ENCODE measurements at regions not wholly inside any gene's neighbourhood (a gene's known extent, or its start where the extent isn't known, plus 50 kb on each side); places are given as distances from the start of the nearest gene placed in this dataset.
"Not testable (repeated sequence)": the region's sequence is repeated elsewhere in the genome, so short reads cannot be mapped to it uniquely, and the experiment has no call there.

DNA sequence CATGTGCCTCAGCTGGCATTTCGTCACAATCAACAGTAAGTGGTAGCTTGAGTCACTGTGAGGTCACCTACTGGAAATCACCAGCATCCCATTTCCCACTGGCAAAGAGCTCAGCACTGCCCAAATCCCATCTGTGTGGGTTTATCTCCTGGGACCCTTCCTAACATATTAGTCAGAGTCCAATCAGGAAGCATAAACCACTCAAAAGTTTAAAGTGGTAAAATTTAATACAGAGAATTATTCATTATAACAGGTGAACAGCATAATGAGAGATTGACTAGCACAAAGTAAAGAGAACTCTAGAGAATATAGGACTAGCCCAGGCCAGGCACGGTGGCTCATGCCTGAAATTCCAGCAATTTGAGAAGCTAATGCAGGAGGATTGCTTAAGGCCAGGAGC is 107.1 kb upstream of the TP53BP2 start:
- FAIRE-seq, result not testable (repeated sequence)

DNA sequence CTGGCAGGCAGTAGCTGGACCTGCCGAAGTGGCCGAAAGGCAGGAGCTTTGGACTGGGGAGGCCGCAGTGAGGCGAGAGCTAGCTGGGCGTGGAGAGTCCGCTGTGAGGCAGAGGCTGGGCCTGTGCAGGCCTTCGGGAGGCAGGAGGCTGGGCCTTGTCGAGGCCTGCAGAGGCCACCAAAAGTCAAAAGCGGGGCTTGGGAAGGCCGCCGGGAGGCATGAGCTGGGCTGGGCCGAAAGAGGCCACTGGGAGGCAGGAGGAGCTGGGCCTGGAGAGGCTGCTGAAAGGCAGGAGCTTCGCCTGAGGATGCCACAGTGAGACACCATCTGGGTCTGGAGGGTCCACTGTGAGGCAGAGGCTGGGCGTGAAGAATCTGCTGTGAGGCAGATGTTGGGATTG is 105.8 kb upstream of the TP53BP2 start:
- FAIRE-seq, result not testable (repeated sequence)

DNA sequence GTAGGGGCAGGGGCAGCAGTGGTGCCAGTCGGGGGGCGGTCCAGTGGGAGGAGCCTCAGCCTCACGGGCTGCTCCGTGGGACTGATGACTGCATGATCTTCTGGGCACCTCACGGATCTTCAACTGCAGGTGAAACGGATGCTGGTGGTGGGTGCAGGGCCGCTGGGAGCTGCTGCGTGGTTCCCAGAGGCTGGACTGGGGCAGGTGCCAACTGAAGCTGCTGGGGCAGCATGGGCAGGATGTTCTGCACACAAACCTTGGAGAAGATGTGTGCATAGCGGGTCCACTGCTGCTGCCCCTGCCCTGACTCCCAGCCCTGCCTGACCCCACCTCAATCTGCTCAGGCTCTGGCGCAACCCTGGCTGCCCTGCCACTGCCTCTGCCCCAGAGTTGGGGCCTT is 104.2 kb upstream of the TP53BP2 start:
- FAIRE-seq, result not testable (repeated sequence)

DNA sequence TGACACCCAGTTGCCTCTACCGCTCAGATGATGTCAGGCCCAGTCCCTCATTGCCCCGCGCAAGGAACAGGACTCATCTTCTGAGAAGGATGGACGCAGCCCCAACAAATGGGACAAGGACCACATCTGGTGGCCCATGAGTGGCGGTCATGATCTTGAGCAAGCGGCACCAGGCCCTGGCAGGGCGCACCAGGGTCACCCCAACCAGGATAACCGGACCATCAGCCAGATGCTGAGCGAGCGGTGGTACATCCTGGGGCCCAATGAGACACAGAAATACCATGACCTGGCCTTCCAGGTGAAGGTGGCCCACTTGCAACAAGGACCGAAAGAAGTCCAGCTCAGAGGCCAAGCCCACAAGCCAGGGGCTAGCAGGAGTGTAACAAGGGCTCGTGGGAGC is 102.3 kb upstream of the TP53BP2 start:
- FAIRE-seq, result not testable (repeated sequence)

DNA sequence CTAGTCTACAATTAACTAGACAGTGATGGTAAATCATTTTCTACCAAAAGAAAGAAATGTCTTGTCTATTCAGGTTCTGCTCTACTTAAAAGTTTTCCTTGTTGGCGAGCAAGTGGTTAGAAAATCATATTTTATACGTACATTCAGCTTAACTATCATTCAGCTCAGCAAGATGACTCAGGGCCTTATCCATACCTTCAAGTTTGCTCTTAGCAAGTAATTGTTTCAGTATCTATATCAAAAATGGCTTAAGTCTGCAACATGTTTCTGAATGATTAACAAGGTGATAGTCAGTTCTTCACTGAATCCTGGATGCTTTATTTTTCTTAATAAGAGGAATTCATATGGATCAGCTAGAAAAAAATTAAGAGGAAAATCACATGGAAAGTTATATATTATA is 90.8 kb upstream of the TP53BP2 start:
- not testable (repeated sequence) for FAIRE-seq

DNA sequence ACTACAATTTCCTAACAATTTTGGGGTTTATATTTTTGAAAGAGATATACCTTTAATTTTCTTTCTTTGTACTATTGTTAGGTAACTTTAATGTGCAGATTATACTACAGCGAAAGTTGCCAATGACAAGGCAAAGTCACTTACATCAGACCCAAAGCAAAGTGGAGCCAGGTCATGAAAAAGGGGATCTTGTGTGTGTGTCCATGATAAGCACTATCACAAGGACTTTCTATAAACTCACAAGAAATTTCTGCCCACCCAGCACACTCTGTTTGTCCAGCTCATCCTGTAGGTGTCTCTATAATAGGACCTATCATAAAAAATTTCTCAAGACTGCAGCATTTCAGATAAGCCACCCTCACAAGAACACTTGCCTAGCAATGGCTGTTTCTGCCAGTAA is 85.7 kb upstream of the TP53BP2 start:
- not testable (repeated sequence) for FAIRE-seq

DNA sequence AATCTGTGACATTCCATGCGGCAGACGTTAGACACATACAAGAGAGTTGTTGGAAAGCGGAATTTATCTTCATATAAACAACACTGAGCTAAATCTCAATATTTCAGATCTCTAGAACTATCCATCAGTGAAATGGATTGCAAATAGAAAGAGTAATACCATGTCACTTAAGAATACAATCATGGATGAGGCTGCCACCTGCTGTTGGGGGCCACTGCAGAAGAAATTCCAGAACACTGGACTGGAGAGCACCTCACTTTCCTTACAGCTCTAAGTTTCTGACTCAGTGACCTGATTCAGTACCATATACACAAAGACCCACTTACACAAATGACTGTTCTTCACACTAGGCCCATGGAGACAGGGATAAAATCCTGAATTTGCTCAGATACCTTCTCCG is 75.1 kb upstream of the TP53BP2 start:
- not testable (repeated sequence) for FAIRE-seq

DNA sequence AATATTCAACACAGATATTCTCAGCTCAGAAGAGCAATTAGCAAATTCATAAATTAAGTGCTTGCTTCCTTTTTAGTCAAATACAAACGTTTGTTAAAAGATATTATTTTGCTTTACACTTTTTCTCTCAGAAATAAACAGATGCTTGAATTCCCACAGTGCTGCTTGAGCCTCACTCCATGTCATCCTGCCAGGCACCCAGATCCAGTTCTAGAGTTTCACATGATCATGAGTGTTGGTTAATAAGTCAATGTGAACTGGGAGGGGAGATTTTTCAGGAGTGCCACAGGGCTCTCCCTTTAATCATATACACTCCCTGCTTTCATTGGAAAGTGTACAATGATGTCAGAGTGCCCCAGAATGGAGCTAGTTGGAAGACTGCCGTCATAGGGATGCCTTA is 69.7 kb upstream of the TP53BP2 start:
- FAIRE-seq, result not testable (repeated sequence)

DNA sequence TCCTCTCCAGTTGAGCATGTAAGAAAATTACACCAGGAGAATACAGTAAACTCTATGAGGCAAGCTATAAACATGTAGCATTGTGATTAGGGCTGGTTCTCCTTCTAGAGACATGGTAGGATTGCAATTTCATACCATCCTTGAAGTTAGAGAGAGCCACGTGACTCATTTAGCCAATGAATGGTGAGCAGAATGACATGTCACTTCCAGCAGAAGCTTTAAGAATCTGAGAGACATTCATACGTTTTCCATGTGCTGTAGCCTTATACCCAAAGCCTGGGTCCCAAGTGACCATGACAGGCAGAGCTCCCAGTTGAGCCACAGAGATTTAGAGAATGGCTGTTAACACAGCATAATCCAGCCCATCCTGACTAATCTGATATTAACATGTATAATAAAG is 68.0 kb upstream of the TP53BP2 start:
- not testable (repeated sequence) for FAIRE-seq

DNA sequence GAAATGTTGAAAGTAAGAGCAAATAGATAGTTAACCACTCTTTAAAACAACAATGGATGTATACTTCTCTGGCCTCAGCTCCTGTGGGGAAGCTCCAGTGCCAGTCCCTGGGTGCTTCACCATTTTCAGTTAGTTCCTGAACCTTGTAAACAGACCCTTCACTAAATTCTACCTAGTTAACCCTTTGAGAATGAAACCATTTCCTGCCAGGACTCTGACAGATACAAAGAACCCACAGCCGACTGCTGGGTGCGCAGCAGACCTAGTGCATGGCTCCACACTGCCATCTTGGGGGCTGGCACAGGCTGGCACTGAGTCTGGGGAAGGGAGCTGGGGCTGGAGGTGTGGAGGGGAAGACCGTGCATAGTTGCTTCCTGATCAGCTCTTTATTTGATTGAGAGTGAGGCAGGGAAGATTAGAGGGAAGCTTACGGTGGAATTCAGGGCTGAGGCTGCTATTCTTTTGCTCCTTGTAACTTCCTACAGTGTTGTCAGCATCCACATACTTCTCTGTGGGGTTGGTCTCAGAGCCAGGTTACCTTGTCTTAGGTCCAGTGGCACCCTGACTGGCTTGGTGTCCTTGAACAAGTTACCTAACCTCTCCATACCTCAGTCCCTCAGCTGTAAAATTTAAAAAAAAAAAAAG is 62.3 kb upstream of the TP53BP2 start:
- FAIRE-seq, result not testable (repeated sequence)

DNA sequence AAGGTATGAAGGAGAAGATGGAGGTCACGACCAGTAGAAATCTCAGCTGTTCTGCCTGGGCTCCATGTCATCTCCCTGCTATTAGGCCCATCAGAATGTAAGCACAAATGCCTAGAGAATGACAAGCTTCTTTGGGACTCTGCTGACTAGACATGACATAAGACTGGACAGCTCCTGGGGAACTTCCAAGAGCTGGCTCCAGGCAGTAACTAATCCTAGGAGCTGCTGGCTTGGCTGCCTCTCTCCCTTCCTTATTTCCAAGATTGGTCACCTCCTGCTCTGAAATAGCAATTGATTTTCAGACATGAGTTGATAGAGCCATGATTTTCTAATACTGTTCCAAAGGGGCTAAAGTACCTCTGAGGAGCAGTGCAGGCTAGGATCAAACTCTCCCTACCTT is 57.5 kb upstream of the TP53BP2 start:
- FAIRE-seq, result not testable (repeated sequence)

DNA sequence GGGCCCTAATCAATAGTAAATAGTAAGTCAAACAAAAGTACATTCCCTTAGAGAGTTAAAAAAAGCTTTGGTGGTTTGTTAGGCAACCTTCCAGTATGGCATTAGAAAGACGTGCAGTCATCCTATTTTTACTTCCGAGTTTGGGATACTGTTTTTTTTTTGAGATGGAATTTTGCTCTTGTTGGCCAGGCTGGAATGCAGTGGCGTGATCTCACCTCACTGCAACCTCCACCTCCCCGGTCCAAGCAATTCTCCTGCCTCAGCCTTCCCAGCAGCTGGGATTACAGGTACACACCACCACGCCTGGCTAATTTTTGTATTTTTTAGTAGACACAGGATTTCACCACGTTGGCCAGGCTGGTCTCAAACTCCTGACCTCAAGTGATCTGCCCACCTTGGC is 54.0 kb upstream of the TP53BP2 start:
- not testable (repeated sequence) for FAIRE-seq

DNA sequence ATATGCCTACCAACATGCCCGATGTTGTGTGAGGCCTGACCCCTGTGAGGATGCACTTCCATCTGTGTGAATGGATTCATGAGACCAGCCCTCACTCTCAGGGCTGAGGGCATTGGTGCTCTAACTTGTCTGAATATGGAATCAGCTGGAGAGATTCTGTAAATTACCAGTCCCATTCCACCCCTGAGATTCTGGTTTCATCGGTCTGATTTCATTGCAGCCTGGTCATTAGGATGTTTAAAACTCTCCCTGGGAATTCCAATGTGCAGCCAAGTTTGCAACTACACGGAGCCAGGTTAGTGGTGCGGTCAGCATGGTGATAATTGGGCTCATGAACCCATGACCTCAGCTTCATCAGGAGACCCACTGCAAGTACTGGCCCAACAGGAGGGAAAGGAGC is 51.4 kb upstream of the TP53BP2 start:
- not testable (repeated sequence) for FAIRE-seq

DNA sequence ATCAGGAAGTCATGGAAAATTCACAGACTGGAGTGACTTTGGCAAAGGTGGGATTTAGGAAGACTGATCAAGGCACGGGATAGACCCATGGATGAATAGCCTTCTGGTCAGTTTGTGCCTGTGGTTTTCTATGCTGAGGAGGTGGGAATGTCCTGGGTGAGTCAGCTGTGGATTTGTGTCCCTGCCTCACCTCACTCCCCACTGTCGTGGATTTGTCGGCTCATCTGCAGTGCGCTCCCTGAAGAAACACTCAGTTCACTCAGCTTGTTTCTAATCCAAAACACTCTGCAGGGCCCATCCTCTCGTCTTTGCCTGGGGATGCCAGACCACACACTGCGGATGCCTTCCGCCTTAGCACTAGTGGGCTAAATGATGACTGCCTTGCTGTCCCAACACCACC is 50.2 kb upstream of the TP53BP2 start:
- not testable (repeated sequence) for FAIRE-seq
